Keratinocyte (primary cell): ENCODE measurements at regions not wholly inside any gene's neighbourhood (a gene's known extent, or its start where the extent isn't known, plus 50 kb on each side); places are given as distances from the start of the nearest gene placed in this dataset.

Experiments
- DNase-seq: peaks from one replicate; pipeline ENCODE4 v3.0.0-alpha.2; 2011; ENCODE audit warnings: low read depth, missing footprints, low spot score
- FAIRE-seq: peaks from 2 replicates; lab custom pipeline; 2011; peaks lifted over from hg19 to GRCh38; lab: Jason Lieb, UNC
- H2AFZ ChIP-seq: 2 replicates; pipeline ENCODE4 v1.6.0; 2012; ENCODE audit warnings: low read length, control low read depth, inconsistent platforms; ENCODE audit not compliant: control insufficient read depth
- H3K27ac ChIP-seq: 2 replicates; pipeline ENCODE4 v1.5.1; 2011; ENCODE audit warnings: low read length; ENCODE audit not compliant: control insufficient read depth, insufficient read depth
- H3K27me3 ChIP-seq: 3 replicates; pipeline ENCODE4 v1.6.0; 2011; ENCODE audit warnings: low read length; ENCODE audit not compliant: control insufficient read depth, insufficient read depth; ENCODE audit errors: extremely low read depth
- H3K36me3 ChIP-seq, 2 experiments: 2 replicates in 1 of 2; 3 replicates in 1 of 2; pipeline ENCODE4 v1.5.1; 2011; ENCODE audit warnings: low read length in 2 of 2, mild to moderate bottlenecking in 1 of 2; ENCODE audit not compliant: control insufficient read depth in 2 of 2, insufficient read depth in 2 of 2; ENCODE audit errors: extremely low read depth in 1 of 2
- H3K4me1 ChIP-seq: 3 replicates; pipeline ENCODE4 v1.5.1; 2011; ENCODE audit warnings: low read length; ENCODE audit not compliant: control insufficient read depth, insufficient read depth; ENCODE audit errors: extremely low read depth
- H3K4me2 ChIP-seq: 3 replicates; pipeline ENCODE4 v1.6.0; 2011; ENCODE audit warnings: low read depth, low read length; ENCODE audit not compliant: control insufficient read depth, insufficient read depth; ENCODE audit errors: extremely low read depth
- H3K4me3 ChIP-seq, 3 experiments: fragments of 200-600 bp in 1 of 3; sonication (generic) in 1 of 3; 2 replicates in 2 of 3; 3 replicates in 1 of 3; pipeline ENCODE4 v1.5.1; 2011 to 2016; ENCODE audit warnings: low read length in 3 of 3, mild to moderate bottlenecking in 3 of 3, control low read depth in 2 of 3, inconsistent platforms in 1 of 3, low read depth in 1 of 3, mixed read lengths in 1 of 3, mixed run types in 1 of 3, moderate library complexity in 1 of 3; ENCODE audit not compliant: control insufficient read depth in 2 of 3, insufficient read depth in 2 of 3; ENCODE audit errors: extremely low read depth in 1 of 3
- H3K79me2 ChIP-seq: 2 replicates; pipeline ENCODE4 v1.6.0; 2012; ENCODE audit warnings: low read length; ENCODE audit not compliant: control insufficient read depth, insufficient read depth
- H3K9ac ChIP-seq: 3 replicates; pipeline ENCODE4 v1.6.0; 2011; ENCODE audit warnings: low read length; ENCODE audit not compliant: control insufficient read depth, insufficient read depth; ENCODE audit errors: extremely low read depth
- H3K9me1 ChIP-seq: 3 replicates; pipeline ENCODE4 v1.6.0; 2011; ENCODE audit warnings: low read length; ENCODE audit not compliant: control insufficient read depth, insufficient read depth; ENCODE audit errors: extremely low read depth
- H3K9me3 ChIP-seq: 2 replicates; pipeline ENCODE4 v1.5.1; 2012; ENCODE audit warnings: low read depth, low read length; ENCODE audit not compliant: control insufficient read depth
- H4K20me1 ChIP-seq: 3 replicates; pipeline ENCODE4 v1.6.0; 2011; ENCODE audit warnings: low read length; ENCODE audit not compliant: control insufficient read depth, insufficient read depth; ENCODE audit errors: extremely low read depth
- EZH2 ChIP-seq: IDR thresholded peaks from one replicate; pipeline ENCODE4 v1.6.1; 2012; ENCODE audit warnings: inconsistent platforms, mild to moderate bottlenecking, low read length, moderate library complexity
- dilution Hi-C: fragments of 300-500 bp; cut with MboI; formaldehyde crosslinking; loops from one replicate; pipeline ENCODE4 v1.7.0; 2020; ENCODE audit warnings: low sequenced_read_pairs; ENCODE audit not compliant: extremely low pct_ligation_motif_present
- TF ChIP-seq, protein P1 (sequence below), 3 experiments: IDR thresholded peaks in 1 of 3; conservative IDR thresholded peaks in 1 of 3; optimal IDR thresholded peaks in 1 of 3; 2 replicates in 2 of 3; 3 replicates in 1 of 3; pipeline versions ENCODE3 to v1.5.1; 2011; ENCODE audit warnings: low read length in 3 of 3, mild to moderate bottlenecking in 3 of 3, moderate library complexity in 2 of 3, control low read depth in 1 of 3, inconsistent platforms in 1 of 3; ENCODE audit not compliant: insufficient read depth in 2 of 3; ENCODE audit errors: extremely low read depth in 1 of 3

DNA sequence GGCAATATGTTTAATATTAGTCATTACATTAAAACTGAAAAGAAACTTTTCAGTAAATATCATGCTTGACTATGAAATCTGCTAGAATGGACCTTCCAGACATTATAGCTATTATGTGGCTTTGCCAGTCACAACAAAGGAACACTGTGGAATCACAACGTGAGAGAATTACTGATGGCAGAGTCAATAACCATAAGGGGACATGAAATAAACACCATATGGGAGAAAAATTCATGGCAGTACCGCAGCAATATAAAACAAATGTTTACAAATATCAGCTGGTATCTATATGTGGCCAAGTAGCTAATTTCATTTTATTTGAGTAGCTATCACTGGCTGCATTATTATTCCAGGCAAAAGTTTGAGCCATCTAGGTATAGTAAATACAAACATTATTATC lies 1818.6 kb downstream of the PCDH9 start:
- FAIRE-seq: no peak
- TF ChIP-seq, protein P1, sequence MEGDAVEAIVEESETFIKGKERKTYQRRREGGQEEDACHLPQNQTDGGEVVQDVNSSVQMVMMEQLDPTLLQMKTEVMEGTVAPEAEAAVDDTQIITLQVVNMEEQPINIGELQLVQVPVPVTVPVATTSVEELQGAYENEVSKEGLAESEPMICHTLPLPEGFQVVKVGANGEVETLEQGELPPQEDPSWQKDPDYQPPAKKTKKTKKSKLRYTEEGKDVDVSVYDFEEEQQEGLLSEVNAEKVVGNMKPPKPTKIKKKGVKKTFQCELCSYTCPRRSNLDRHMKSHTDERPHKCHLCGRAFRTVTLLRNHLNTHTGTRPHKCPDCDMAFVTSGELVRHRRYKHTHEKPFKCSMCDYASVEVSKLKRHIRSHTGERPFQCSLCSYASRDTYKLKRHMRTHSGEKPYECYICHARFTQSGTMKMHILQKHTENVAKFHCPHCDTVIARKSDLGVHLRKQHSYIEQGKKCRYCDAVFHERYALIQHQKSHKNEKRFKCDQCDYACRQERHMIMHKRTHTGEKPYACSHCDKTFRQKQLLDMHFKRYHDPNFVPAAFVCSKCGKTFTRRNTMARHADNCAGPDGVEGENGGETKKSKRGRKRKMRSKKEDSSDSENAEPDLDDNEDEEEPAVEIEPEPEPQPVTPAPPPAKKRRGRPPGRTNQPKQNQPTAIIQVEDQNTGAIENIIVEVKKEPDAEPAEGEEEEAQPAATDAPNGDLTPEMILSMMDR (optimal IDR thresholded peaks at IDR 0.05 in 1 of 3, IDR thresholded peaks at IDR 0.05 in 1 of 3, conservative IDR thresholded peaks at IDR 0.05 in 1 of 3; ENCODE audit: extremely low read depth in 1 of 3, insufficient read depth in 2 of 3, low read length in 3 of 3): no peak
- no peak for TF ChIP-seq EZH2

DNA sequence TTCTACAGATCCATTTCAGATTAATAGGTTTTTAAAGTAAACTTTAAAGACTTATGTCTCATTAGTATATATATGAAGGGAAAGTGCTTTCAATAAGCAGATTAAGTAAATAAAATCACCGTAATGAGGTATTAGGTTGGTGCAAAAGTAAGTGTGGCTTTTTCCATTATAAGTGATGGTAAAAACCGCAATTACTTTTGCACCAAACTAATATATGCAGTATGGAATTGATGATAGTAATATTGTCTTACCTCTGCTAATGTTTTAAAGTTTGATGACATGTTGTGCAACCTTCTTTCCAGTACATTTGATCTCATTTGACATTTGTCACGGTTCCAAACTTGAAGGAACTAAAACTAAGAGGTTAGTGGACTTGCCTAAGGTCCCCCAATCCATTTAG lies 1819.3 kb downstream of the PCDH9 start:
- H3K36me3 ChIP-seq: no peaks in the 10 kb centered on the region
- H3K27ac ChIP-seq: no peak overlapping the region
- H3K9me1 ChIP-seq: no peaks in the 10 kb centered on the region
- no peaks in the 10 kb centered on the region for H3K79me2 ChIP-seq
- H4K20me1 ChIP-seq: no peaks in the 10 kb centered on the region
- no peak overlapping the region for H3K4me2 ChIP-seq
- H3K9ac ChIP-seq: no peak overlapping the region
- no peak for DNase-seq
- no peaks in the 10 kb centered on the region for H3K4me1 ChIP-seq
- H3K27me3 ChIP-seq: no peaks in the 10 kb centered on the region
- no peak overlapping the region for H2AFZ ChIP-seq
- TF ChIP-seq EZH2: no peak
- TF ChIP-seq, protein P1 (optimal IDR thresholded peaks at IDR 0.05 in 1 of 3, IDR thresholded peaks at IDR 0.05 in 1 of 3, conservative IDR thresholded peaks at IDR 0.05 in 1 of 3; ENCODE audit: extremely low read depth in 1 of 3, insufficient read depth in 2 of 3, low read length in 3 of 3): no peak
- no peaks in the 10 kb centered on the region for H3K9me3 ChIP-seq
- no peak overlapping the region for H3K4me3 ChIP-seq
- dilution Hi-C loops: no loop called here
- no peak for FAIRE-seq

More for the DNA sequence above, 1818.6 kb downstream of the PCDH9 start:
- H3K4me3 ChIP-seq: no peak overlapping the region
- dilution Hi-C loops: no loop called here
- H3K4me1 ChIP-seq: no peaks in the 10 kb centered on the region
- no peak overlapping the region for H3K4me2 ChIP-seq
- H2AFZ ChIP-seq: no peak overlapping the region
- no peak overlapping the region for H3K27ac ChIP-seq
- no peaks in the 10 kb centered on the region for H3K9me1 ChIP-seq
- H3K9me3 ChIP-seq: no peaks in the 10 kb centered on the region
- no peaks in the 10 kb centered on the region for H3K36me3 ChIP-seq
- no peak overlapping the region for H3K9ac ChIP-seq
- H3K79me2 ChIP-seq: no peaks in the 10 kb centered on the region
- no peak for DNase-seq
- no peaks in the 10 kb centered on the region for H4K20me1 ChIP-seq
- no peaks in the 10 kb centered on the region for H3K27me3 ChIP-seq
